Activated CD4-positive, CD25-positive, alpha-beta regulatory T cell treated with anti-CD3 and anti-CD28 coated beads, Interleukin-2, amount 50 U/mL, for 16 hours (primary cell): ENCODE measurements at regions not wholly inside any gene's neighbourhood (a gene's known extent, or its start where the extent isn't known, plus 50 kb on each side); places are given as distances from the start of the nearest gene placed in this dataset.
"Not testable (repeated sequence)": the region's sequence is repeated elsewhere in the genome, so short reads cannot be mapped to it uniquely, and the experiment has no call there.

Source experiments
- DNase-seq: peaks from one replicate; pipeline ENCODE4 v3.0.0-alpha.2; 2020; ENCODE audit warnings: low read depth, low spot score

DNA sequence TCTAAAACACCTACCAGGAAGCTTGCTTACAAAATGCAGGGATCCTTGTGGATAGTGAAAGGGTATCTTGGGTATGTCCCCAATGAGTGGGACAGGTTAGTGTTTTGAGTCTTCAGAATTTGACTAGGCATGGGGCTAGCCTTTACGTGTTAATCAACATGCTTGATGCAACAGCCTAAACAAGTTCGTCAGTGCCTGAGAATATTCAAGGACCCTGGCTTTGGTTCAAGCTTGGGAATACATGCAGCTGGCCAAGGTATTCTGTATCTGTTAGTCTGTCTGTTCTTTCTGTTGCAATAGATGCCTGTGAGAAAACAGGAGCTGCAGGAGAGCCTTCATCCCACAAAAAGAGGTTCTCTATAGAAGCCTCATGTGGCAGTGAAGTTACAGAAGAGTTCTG is 149.5 kb downstream of the CCNG2 start:
- DNase-seq: no peak

DNA sequence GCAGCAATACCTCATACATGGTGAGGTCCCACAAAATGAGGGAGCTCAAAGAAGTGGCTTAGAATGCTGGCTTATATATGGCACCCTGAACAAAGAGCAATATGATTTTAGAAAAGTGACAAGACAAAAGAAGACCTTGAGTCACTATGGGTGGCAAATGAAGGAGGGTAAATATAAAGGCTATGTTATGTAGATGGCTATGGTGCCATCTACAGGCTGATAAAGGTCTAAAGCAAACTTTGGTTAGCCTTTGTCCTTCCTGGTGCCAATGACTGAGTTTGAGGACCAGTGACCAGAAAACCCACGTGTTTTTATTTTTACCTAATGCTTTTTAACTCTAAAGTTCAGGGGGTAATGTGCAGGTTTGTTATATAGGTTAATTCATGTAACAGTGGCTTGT is 151.8 kb downstream of the CCNG2 start:
- DNase-seq: no peak

GRCh38 chr4:77309496-77309895 is 152.5 kb downstream of the CCNG2 start:
- no peak for DNase-seq

DNA sequence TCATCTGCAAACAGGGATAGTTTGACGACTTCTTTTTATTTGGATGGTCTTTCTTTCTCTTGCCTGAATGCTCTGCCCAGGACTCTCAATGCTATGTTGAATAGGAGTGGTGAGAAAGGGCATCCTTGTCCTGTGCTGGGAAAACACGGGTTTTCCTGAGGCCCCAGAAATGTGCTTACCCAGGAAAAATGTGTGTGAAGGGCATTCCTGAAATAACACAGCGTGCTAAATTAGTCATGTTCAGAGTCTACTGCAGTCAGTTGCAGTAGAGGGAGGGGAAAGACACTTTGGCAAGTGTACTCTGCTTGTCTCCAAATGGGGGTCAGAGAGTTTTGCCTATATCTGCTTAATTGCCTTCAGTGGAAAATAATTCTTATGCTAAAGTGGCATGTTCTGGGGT is 153.9 kb downstream of the CCNG2 start:
- DNase-seq: no peak

DNA sequence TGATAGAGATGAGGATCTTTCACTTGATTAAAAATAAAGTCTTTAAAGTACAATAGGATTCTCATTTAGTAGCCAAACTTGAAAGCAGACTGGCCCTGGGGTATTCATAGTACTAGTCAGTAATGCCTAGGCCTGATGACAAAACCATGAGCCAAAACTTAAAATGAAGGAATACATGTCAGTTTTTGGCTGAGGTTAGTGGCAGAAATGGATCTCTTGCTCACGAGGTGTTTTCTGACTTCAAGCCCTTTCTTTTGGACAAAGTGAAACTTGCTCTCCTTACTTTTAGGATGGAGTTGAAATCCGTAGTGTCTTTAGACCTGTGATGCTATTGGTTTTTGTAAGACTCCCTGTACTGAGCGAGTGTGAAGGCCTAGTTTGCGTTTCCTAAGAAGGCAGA is 157.7 kb downstream of the CCNG2 start:
- no peak for DNase-seq

DNA sequence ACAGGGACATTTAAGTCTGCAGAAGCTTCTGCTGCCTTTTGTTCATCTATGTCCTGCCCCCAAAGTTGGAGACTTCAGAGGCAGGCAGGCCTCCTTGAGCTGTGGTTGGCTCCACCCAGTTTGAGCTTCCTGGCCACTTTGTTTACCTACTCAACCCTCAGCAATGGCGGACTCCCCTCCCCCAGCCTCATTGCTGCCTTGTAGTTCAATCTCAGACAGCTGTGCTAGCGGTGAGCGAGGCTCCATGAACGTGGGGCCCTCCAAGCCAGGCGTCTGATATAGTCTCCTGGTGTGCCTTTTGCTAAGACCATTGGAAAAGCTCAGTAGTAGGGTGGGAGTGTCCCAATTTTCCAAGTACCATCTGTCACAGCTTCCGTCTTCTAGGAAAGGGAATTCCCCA is 170.1 kb downstream of the CCNG2 start:
- no peak for DNase-seq

DNA sequence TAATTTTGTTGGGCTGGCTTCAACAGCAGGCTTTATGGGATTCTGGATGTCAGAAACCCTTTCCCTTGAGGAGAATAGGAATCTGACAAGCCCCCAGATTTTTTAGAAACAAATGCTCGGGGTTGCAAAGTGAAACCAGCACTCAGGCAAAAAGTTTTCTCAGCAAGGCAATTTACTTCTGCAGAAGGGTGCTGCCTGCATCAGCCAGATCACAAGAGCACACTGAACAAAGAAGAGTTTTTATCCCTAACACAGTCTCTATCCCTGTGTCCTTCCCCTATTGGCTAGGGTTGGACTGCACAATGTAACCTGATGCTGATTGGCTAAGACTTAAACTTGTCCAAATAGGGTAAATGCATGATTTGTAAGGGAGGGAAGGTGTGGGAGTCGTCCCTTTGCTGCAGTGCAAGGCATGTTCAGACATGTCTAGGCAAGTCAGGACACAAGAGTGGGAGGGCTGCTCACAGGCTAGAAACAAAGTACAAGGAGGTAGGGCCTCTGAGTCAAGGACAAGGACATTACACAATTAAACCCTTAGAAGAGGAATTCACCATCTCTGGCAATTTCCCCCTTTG is 175.8 kb downstream of the CCNG2 start:
- DNase-seq: no peak

DNA sequence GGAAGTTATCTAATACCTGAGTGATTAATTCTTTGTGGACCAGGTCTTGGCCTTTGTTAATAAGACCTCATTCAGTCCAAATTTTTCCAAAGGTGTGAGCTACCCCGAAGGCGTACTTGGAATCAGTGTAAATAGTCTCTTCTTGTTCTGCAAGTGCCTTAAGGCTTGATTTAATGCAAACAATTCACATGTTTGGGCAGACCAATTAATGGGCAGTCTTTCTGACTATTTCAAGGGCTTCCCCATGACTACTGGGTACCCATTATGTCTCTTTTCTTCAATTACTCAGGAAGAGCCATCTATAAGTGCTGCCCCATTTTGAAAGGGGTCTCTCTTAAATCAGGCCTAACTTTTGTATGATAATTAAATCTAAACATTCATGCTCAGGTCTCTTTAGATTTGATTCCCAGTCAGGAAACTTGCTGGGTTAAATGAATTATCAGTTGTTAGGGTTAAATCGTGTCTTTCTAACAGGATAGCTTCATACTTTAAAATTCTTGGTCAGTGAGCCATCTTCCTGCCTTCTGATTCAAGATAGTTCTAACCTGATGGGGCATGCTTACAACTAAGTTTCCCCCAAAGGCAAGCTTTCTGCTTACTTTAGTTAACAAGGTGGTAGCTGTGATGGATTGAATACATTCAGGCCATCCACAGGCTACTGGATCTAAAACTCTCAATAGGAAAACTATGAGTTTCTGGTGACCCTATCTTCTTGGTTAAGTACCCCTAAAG is 179.6 kb downstream of the CCNG2 start:
- DNase-seq: no peak

DNA sequence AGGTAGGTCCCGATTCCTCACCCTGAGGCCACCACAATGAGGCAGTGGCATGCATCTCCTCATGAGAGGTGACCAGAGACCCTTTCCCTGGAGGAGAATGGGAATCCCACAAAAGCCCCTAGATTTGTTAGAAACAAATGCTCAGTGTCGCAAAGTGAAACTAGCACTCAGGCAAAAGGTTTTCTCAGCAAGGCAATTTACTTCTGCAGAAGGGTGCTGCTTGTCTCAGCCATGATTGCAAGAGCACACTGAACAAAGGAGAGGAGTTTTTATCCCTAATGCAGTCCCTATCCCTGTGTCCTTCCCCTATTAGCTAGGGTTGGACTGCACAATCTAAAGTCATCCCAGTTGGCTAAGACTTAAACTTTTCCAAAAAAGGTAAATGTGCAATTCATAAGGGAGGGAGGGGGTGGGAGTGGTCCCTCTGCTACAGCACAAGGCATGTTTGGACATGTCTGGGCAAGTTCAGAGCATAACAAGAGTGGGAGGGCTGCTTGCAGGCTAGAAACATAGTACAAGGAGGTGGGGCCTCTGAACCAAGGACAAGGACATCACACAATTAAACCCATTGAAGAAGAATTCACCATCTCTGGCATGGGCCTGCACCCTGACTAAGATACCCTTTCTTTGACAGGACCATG is 185.3 kb downstream of the CCNG2 start:
- DNase-seq: no peak

GRCh38 chr4:77344001-77344400 is 187.0 kb downstream of the CCNG2 start:
- no peak for DNase-seq

GRCh38 chr4:77344784-77345183 is 187.8 kb downstream of the CCNG2 start:
- no peak for DNase-seq

DNA sequence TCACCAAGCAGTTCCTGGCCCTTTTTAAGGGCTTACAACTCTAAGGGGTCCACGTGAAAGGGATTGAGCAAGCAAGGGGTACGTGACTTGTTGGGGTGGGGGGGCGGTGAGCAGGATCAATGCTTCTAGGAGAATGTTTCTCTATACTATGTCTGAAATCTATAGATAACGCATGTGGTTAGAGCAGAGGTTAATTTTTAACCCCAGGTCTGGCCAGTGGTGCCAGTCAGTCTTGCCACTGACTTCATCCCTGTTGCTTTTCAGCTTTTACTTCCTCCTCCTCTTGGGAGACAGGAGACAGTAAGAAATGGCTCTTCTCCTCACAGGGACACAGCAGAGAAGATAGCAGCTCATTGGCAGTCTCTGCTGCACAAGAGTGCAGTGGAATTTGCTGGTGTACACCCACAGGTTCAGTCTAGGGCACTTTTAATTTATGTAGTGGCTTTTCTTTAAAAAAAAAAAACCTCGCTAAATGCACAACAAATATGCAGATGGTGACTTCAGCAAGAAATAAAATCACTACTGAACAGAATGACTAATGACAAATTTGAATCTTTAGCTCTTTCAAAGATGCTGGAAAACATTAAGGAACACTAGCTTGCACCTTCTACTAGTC is 190.5 kb downstream of the CCNG2 start:
- no peak for DNase-seq

DNA sequence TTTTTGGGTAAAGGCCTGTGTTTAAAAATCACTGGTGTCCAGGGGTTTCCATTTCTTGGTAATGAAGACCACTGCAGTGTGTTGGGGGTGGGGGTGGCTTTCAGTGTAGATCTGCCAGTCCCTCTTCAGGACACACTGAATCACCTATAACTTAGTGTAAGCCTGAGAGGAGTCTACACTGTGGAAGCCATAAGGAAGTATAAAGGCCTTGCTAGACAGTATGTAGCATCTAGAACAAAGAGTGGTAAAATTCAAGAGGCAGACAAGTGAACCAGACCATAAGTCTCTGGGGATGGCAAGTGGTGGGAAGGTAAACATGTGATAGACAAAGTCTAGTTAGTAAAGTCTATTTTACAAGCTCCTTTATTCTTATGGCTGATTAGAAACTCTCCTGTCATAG is 191.8 kb downstream of the CCNG2 start:
- DNase-seq: no peak

DNA sequence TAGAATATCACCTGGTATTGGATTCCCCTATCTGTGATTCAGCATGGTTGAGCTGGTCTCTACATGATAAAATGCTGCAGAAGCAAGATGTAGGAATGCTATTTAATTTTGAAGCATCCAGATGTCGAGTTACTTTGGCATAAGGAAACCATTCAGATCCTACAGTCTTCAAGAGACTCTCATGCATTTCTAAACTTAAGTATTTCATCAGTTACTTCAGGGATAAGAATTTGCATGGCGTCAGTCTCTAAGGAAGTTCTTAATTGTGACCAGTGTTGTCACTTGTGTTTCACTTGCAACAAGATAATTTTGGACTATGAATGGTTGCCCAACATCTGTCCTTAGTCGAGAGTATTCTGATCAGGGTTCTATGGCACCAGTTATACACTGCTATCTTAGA is 192.4 kb downstream of the CCNG2 start:
- no peak for DNase-seq

GRCh38 chr4:77349796-77350195 is 192.8 kb downstream of the CCNG2 start:
- no peak for DNase-seq

- DNase-seq: no peak
Observed at GRCh38 chr4:77352192-77352591, 195.2 kb downstream of the CCNG2 start.

DNA sequence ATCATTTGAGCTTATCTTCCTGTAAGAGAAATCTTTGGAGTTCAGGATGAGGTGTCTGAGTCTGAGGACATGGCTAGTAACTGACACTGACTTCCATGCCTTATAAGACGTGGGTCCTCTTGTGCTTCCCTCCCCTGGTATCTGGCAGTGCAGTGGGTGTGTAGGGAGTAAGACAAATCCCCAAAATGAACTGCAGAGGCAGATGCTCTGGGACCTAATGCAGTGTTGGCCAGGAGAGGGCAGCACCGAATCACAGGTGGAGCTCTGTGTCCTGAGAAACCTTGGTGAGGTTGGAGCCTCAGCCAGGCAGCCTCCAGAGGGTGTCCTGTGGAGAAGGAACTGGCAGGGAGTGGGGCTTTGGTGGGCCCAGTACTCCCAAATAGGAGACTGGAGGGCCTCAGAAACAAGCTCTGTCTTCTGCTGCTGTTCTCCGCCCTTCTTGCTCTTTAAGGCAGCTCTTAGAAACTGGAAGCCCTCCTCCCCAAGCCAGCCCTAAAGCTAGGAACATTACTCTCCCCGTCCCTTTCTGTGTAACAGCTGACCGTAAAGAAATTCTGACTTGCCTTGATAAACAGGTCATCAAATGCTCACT is 196.8 kb downstream of the CCNG2 start:
- not testable (repeated sequence) for DNase-seq

- DNase-seq: no peak
Observed at GRCh38 chr4:77354550-77354949, 197.5 kb downstream of the CCNG2 start.

DNA sequence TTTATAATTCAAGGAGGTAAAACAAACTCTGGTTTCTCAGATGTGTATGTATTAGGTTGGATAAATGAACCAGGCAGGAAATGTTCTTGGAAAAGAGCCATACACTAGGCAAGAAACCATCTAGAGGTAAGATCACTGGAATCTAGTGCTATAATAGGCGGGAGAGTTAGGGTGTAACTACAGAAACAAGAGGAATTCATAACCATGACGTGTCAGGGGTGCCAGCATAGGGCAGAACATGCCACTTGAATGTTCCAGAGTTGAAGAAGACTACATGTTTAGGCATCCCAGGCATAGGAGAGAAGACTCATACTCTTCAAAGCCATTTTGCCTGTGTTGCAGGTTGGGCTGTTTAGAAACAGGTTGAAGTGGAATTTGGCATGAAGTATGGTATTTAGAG is 198.7 kb downstream of the CCNG2 start:
- DNase-seq: no peak

GRCh38 chr4:77358315-77358928 is 201.4 kb downstream of the CCNG2 start:
- DNase-seq: no peak

GRCh38 chr4:77360451-77360850 is 203.4 kb downstream of the CCNG2 start:
- DNase-seq: no peak

GRCh38 chr4:77366876-77367275 is 209.9 kb downstream of the CCNG2 start:
- DNase-seq: not testable (repeated sequence)
